Adrenal gland (tissue), 9 donors: ENCODE measurements at regions not wholly inside any gene's neighbourhood (a gene's known extent, or its start where the extent isn't known, plus 50 kb on each side); places are given as distances from the start of the nearest gene placed in this dataset.

Experiments used
- DNase-seq, 7 donors: peaks; one replicate each; pipeline ENCODE4 v3.0.0-alpha.2; 2019 to 2020
- H3K27ac ChIP-seq, 5 donors: fragments of 200-600 bp; sonication (generic) in 4 of 5; 1 replicate in 3 of 5; 2 replicates in 2 of 5; pipeline versions ENCODE4 v1.5.1 to v1.8.0; 2016 to 2020; ENCODE audit warnings: mild to moderate bottlenecking in 1 of 5
- H3K27me3 ChIP-seq: fragments of 200-600 bp; 2 replicates; pipeline ENCODE4 v1.8.0; 2021
- H3K36me3 ChIP-seq, 2 donors: fragments of 200-600 bp; replicated peaks in 1 of 2; 1 replicate in 1 of 2; 2 replicates in 1 of 2; pipeline versions ENCODE4 v1.5.1 to v1.8.0; 2018 to 2022
- H3K4me1 ChIP-seq, 2 donors: fragments of 200-600 bp; replicated peaks in 1 of 2; 1 replicate in 1 of 2; 2 replicates in 1 of 2; pipeline versions ENCODE4 v1.5.1 to v1.8.0; 2018 to 2021
- H3K4me3 ChIP-seq, 4 donors: fragments of 200-600 bp; sonication (generic) in 3 of 4; one replicate each; pipeline ENCODE4 v1.5.1; 2016 to 2018
- H3K9me3 ChIP-seq, 3 donors: fragments of 200-600 bp; sonication (generic) in 1 of 3; replicated peaks in 1 of 3; 1 replicate in 2 of 3; 2 replicates in 1 of 3; pipeline versions ENCODE4 v1.5.1 to v1.8.0; 2016 to 2021
- POLR2A ChIP-seq, 2 donors: fragments of 450-650 bp; IDR thresholded peaks; one replicate each; pipeline ENCODE4 v1.6.1; 2017; ENCODE audit warnings: antibody characterized with exemption in 2 of 2, mild to moderate bottlenecking in 2 of 2, moderate library complexity in 1 of 2
- WGBS, 4 donors: extraction: QIAGEN DNeasy Blood & Tissue Kit in 2 of 4; methylation state at CpG; one replicate each; pipeline versions ENCODE4 v1.1.5 to v1.1.7; 2013 to 2017; 5-methylcytosine and 5-hydroxymethylcytosine counted together
- intact Hi-C, 2 donors: fragments of 100-400 bp; cut with DNase I; formaldehyde crosslinking; loops; one replicate each; pipeline versions ENCODE4 v1.14.1 to v1.15.0; 2022 to 2023
- TF ChIP-seq, protein P1 (sequence below), 6 experiments: fragments of 450-650 bp in 4 of 6; fragments of 200-600 bp in 2 of 6; sonication (generic) in 1 of 6; IDR thresholded peaks; 1 replicate in 5 of 6; 2 replicates in 1 of 6; pipeline versions ENCODE4 v1.5.1 to v1.8.0; 2016 to 2021; ENCODE audit warnings: antibody characterized with exemption in 6 of 6, mild to moderate bottlenecking in 2 of 6, moderate library complexity in 1 of 6
- donor health status: healthy with polysubstance abuse.
- donor health status: Bipolar disorder and iron deficiency.
- donor health status: DM: yes; HTN: yes; CAD: no.
- donor health status: DM: no; HTN: no; CAD: no.
- donor health status: DM: no; HTN: no; CAD: no.

DNA sequence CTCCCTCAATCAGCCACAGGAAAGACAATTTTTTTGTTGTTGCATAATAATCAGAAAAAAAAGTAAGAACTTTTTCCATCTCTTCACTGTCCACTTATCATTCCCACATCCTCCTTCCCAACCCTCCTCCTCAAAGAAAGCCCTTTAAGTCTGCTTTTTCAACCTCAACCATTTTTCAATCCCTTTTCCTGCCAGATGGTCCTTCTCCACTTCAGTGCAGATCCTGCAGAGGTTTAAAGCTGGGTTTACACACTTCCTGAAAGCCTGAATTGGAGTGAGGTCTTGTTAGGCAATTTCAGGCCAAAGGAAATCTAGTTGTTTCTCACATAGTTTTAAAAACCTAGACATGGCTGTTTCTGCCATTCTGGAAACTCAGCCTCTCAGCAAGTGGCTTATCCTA lies 78.3 kb downstream of the RPL27A start:
- Histone ChIP-seq H3K27ac (peak overlapping the region in 4 of 5 donors; percentile 6 to 61 (median 50)), H3K36me3 (no peaks in the 10 kb centered on the region), H3K4me1 (peaks cover 49 to 52% of the 10 kb centered on the region in 2 donors), H3K4me3 (no peak overlapping the region), H3K9me3 (no peaks in the 10 kb centered on the region), H3K27me3 (no peaks in the 10 kb centered on the region)
- peak in 2 of 7 donors; percentile 8 to 46 for DNase-seq
- intact Hi-C loops = no loop called here
- TF ChIP-seq, protein P1, sequence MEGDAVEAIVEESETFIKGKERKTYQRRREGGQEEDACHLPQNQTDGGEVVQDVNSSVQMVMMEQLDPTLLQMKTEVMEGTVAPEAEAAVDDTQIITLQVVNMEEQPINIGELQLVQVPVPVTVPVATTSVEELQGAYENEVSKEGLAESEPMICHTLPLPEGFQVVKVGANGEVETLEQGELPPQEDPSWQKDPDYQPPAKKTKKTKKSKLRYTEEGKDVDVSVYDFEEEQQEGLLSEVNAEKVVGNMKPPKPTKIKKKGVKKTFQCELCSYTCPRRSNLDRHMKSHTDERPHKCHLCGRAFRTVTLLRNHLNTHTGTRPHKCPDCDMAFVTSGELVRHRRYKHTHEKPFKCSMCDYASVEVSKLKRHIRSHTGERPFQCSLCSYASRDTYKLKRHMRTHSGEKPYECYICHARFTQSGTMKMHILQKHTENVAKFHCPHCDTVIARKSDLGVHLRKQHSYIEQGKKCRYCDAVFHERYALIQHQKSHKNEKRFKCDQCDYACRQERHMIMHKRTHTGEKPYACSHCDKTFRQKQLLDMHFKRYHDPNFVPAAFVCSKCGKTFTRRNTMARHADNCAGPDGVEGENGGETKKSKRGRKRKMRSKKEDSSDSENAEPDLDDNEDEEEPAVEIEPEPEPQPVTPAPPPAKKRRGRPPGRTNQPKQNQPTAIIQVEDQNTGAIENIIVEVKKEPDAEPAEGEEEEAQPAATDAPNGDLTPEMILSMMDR (IDR thresholded peaks at IDR 0.05) = no peak
- no peak for TF ChIP-seq POLR2A (IDR thresholded peaks at IDR 0.05)

DNA sequence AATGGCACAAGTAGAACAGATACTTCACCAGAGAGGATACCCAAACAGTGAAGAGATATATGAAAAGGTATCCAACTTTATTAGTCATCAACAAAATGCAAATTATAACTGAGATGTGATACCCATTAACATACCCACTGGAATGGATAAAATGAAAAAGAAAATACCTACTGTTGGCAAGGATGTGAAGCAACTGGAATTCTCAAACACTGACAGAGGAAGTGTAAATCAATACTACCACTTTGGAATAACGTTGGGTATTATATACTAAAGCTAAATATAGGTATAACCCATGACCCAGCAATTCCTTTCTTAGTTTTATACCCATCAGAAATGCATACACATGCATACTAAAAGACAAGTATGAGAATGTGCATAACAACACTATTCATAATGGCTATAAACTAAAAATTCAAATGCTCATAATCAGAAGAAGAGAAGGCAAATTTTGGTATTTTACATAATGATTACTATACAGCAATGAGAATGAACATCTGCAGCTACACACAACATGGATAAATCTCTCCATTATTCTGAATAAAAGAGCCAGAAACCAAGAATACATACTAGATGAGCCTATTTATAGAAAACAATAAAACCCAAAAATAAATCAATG lies 80.6 kb downstream of the RPL27A start:
- no peaks in the 10 kb centered on the region for H3K27me3 ChIP-seq
- WGBS, 4 donors = 0 to 41% (median 14%) methylated on average over 1 of the region's 1 CpG
- no peaks in the 10 kb centered on the region for H3K9me3 ChIP-seq
- no peaks in the 10 kb centered on the region for H3K36me3 ChIP-seq
- no peak for DNase-seq
- intact Hi-C loops = no loop called here
- H3K4me1 ChIP-seq = peaks cover 50 to 55% of the 10 kb centered on the region in 2 donors
- no peak for TF ChIP-seq POLR2A (IDR thresholded peaks at IDR 0.05)
- TF ChIP-seq, protein P1 (IDR thresholded peaks at IDR 0.05) = no peak
- no peak overlapping the region for H3K4me3 ChIP-seq
- H3K27ac ChIP-seq = no peak overlapping the region

DNA sequence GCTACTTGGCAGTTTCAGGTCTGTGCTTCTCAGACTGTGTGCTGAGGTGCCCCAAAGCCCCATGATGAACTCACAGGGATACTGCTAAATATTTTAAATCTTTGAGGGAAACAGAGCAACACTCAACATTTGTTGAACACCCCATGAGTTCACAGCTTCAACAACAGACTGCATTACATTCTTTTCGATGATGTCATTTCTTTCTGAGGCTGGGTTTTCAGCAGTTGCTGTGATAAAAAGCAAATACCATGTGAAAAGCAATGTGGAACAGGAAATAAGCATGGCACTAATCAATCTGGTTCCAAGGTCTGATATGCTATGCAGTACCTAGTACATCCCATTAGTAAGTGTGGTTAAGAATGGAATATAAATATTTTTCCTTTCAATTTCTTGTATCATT lies 82.7 kb downstream of the RPL27A start:
- no peak for DNase-seq
- TF ChIP-seq POLR2A (IDR thresholded peaks at IDR 0.05) = no peak
- TF ChIP-seq, protein P1 (IDR thresholded peaks at IDR 0.05) = no peak
- peak overlapping the region in 3 of 5 donors; percentile 38 to 81 (median 79) for H3K27ac ChIP-seq
- H3K27me3 ChIP-seq = no peaks in the 10 kb centered on the region
- peaks cover 50 to 54% of the 10 kb centered on the region in 2 donors for H3K4me1 ChIP-seq
- H3K4me3 ChIP-seq = no peak overlapping the region
- no peaks in the 10 kb centered on the region for H3K9me3 ChIP-seq
- H3K36me3 ChIP-seq = no peaks in the 10 kb centered on the region
- 86 to 92% (median 88%) methylated on average over 1 of the region's 1 CpG for WGBS, 4 donors
- intact Hi-C loops = no loop called here

DNA sequence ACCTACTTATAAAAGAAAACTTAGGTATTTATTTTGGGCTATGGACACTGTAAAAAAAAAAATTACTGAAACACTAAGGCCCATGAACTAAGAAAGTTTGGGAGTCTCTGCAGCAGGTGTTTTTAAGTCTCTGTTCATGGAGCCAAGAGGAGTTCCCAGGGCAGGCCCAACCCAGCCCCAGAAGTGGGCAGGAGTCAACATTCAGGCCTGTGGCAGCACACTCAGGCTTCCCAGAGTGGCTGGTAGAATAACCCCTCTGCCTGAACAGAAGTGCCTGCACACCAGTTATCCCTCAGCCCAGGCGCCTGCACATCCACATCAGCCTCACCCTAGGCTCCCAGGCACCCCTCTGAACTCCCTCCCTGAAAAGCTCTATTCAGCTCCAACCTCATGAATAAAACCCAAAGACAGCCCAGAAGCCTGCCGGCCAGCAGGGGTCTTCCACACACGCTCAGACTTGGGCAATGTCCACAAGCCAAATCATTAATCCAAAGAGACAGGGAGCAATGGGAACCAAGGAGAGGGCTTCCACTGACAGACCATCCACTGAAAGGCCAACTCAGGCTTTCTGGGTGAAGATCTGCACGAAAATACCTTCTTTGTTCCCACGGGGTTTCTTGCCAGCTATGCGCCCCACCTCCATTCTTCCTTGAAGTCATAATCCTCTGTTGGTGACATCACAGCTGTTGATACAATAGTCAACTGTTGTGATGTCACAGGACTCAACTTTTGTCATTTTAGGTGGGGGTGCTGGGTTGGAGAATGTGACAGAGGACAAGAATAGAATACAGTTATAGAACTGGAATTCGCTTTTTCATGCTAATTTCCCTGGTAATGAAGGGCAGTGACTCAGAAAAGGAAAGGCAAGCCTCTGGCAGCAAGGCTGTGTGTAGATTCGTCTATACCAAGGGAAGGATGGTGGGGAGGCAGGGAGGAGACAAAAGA lies 83.7 kb downstream of the RPL27A start:
- DNase-seq = peak in 6 of 7 donors; percentile 29 to 65 (median 46)
- no peaks in the 10 kb centered on the region for H3K36me3 ChIP-seq
- peak overlapping the region; percentile 37 to 86 (median 79) for H3K27ac ChIP-seq
- TF ChIP-seq, protein P1 (IDR thresholded peaks at IDR 0.05) = peak in 1 of 6 experiments; percentile 13
- TF ChIP-seq POLR2A (IDR thresholded peaks at IDR 0.05) = peak in 1 of 2 donors; percentile 26
- no peaks in the 10 kb centered on the region for H3K27me3 ChIP-seq
- no peaks in the 10 kb centered on the region for H3K9me3 ChIP-seq
- WGBS, 4 donors = 56 to 76% (median 69%) methylated on average over 8 of the region's 8 CpGs
- peaks cover 43 to 47% of the 10 kb centered on the region in 2 donors for H3K4me1 ChIP-seq
- H3K4me3 ChIP-seq = no peak overlapping the region
- intact Hi-C loops = no loop called here
